ENCODE measurements at regions not wholly inside any gene's neighbourhood (a gene's known extent, or its start where the extent isn't known, plus 50 kb on each side); places are given as distances from the start of the nearest gene placed in this dataset.

GRCh38 chr7:46170021-46170420, 248.9 kb upstream of the IGFBP3 start:
- H3K36me3 ChIP-seq (ENCODE audit: control insufficient read depth in 2 of 2, insufficient read depth in 2 of 2, low read length in 1 of 2): no peaks in the 10 kb centered on the region
- in situ Hi-C loops (cut with MboI): no loop called here
- no peaks in the 10 kb centered on the region for H3K27me3 ChIP-seq (replicated peaks in 1 of 2; ENCODE audit: control insufficient read depth in 2 of 2, insufficient read depth in 2 of 2, low read length in 1 of 2)
- no peaks in the 10 kb centered on the region for H3K4me1 ChIP-seq (ENCODE audit: control insufficient read depth, insufficient read depth, low read length)
- no peaks in the 10 kb centered on the region for H3K79me2 ChIP-seq (ENCODE audit: control insufficient read depth, insufficient read depth, low read length)
- FAIRE-seq: no peak
- H3K27ac ChIP-seq (ENCODE audit: control insufficient read depth, insufficient read depth): no peak overlapping the region
- ChIA-PET CTCF (no interaction called here), SMC1A (ENCODE audit: uncharacterized antibody, unreplicated experiment) (no interaction called here), POLR2A (no interaction called here), RAD21 (ENCODE audit: unreplicated experiment) (no interaction called here)
- no peak for ATAC-seq
- BruUV-seq (replicated peaks): no TSS peak
- H3K9ac ChIP-seq (ENCODE audit: control insufficient read depth, insufficient read depth, low read length): no peak overlapping the region
- no peaks in the 10 kb centered on the region for H4K20me1 ChIP-seq (ENCODE audit: control insufficient read depth, insufficient read depth)
- WGBS (ENCODE audit: insufficient coverage, insufficient replicate concordance, low lambda C conversion rate, missing lambda C conversion rate): 20% methylated on average over 6 of the region's 6 CpGs
- intact Hi-C loops (cut with micrococcal nuclease; ENCODE audit: unreplicated experiment): no loop called here
- no peak overlapping the region for H3K4me3 ChIP-seq
- TF ChIP-seq MXI1 (IDR thresholded peaks at IDR 0.05; ENCODE audit: low read depth, low read length) (no peak), PBX3 (IDR thresholded peaks at IDR 0.05; ENCODE audit: insufficient replicate concordance, low read depth, low read length) (no peak), CBX3 (IDR thresholded peaks at IDR 0.05; ENCODE audit: borderline replicate concordance, low read depth) (no peak), USF2 (IDR thresholded peaks at IDR 0.05; ENCODE audit: borderline replicate concordance, low read depth, low read length) (no peak), ESRRA (IDR thresholded peaks at IDR 0.05; ENCODE audit: low read length) (no peak), FOS (IDR thresholded peaks at IDR 0.05; ENCODE audit: borderline replicate concordance, extremely low read depth, insufficient read length) (no peak), RFX5 (IDR thresholded peaks at IDR 0.05; ENCODE audit: low read depth, low read length) (no peak), E2F4 (IDR thresholded peaks at IDR 0.05; ENCODE audit: low read depth, low read length) (no peak), PAX5 (IDR thresholded peaks at IDR 0.05; ENCODE audit: borderline replicate concordance, low read depth, low read length) (no peak), ETV6 (conservative IDR thresholded peaks at IDR 0.05 in 1 of 2, IDR thresholded peaks at IDR 0.05 in 1 of 2; ENCODE audit: borderline replicate concordance in 1 of 2, low read depth in 1 of 2) (no peak), ZNF24 (IDR thresholded peaks at IDR 0.05) (no peak), CEBPZ (IDR thresholded peaks at IDR 0.05; ENCODE audit: low read depth, low read length) (no peak), IKZF2 (IDR thresholded peaks at IDR 0.05) (no peak), BHLHE40 (IDR thresholded peaks at IDR 0.05; ENCODE audit: borderline replicate concordance in 1 of 2, low read depth in 2 of 2, low read length in 1 of 2) (no peak), LARP7 (IDR thresholded peaks at IDR 0.05) (no peak), RELB (IDR thresholded peaks at IDR 0.05; ENCODE audit: low read depth) (no peak), CHD1 (IDR thresholded peaks at IDR 0.05; ENCODE audit: low read depth, low read length) (no peak)
- no peak overlapping the region for H2AFZ ChIP-seq (ENCODE audit: control insufficient read depth, low read depth, low read length)
- no peak for DNase-seq (ENCODE audit: low read depth, low spot score)
- H3K4me2 ChIP-seq (ENCODE audit: control insufficient read depth, insufficient read depth): no peak overlapping the region
- no peaks in the 10 kb centered on the region for H3K9me3 ChIP-seq (replicated peaks; ENCODE audit: control insufficient read depth, insufficient read depth, low read length)
